Neural progenitor cell (in vitro differentiated cells): ENCODE measurements at regions not wholly inside any gene's neighbourhood (a gene's known extent, or its start where the extent isn't known, plus 50 kb on each side); places are given as distances from the start of the nearest gene placed in this dataset.

Experiments
- DNase-seq: peaks from one replicate; pipeline ENCODE4 v3.0.0-alpha.2; 2016; ENCODE audit warnings: low spot score
- H2AFZ ChIP-seq: fragments of 200-600 bp; sonication (generic); replicated peaks from 2 replicates; pipeline ENCODE4 v1.6.1; 2016; ENCODE audit warnings: antibody characterized with exemption
- H3F3A ChIP-seq: fragments of 200-600 bp; sonication (generic); 2 replicates; pipeline ENCODE4 v1.6.1; 2016; ENCODE audit warnings: antibody characterized with exemption, low read depth
- H3K27ac ChIP-seq: fragments of 200-600 bp; sonication (generic); 2 replicates; pipeline ENCODE4 v1.5.1; 2016; ENCODE audit warnings: mild to moderate bottlenecking
- H3K27me3 ChIP-seq: fragments of 200-600 bp; sonication (generic); 2 replicates; pipeline ENCODE4 v1.6.1; 2016; ENCODE audit warnings: mild to moderate bottlenecking, moderate library complexity
- H3K36me3 ChIP-seq: fragments of 200-600 bp; sonication (generic); 2 replicates; pipeline ENCODE4 v1.5.1; 2016
- H3K4me1 ChIP-seq: fragments of 200-600 bp; sonication (generic); 2 replicates; pipeline ENCODE4 v1.6.1; 2016; ENCODE audit warnings: mixed run types
- H3K4me2 ChIP-seq: fragments of 200-600 bp; sonication (generic); 2 replicates; pipeline ENCODE4 v1.6.1; 2016
- H3K4me3 ChIP-seq: fragments of 200-600 bp; sonication (generic); 2 replicates; pipeline ENCODE4 v1.5.1; 2016
- H3K79me2 ChIP-seq: fragments of 200-600 bp; sonication (generic); 2 replicates; pipeline ENCODE4 v1.6.1; 2016; ENCODE audit warnings: low read depth
- H3K9ac ChIP-seq: fragments of 200-600 bp; sonication (generic); 2 replicates; pipeline ENCODE4 v1.6.1; 2016
- H3K9me3 ChIP-seq: fragments of 200-600 bp; sonication (generic); 2 replicates; pipeline ENCODE4 v1.5.1; 2016; ENCODE audit warnings: low read depth
- H4K20me1 ChIP-seq: fragments of 200-600 bp; sonication (generic); 2 replicates; pipeline ENCODE4 v1.6.1; 2016; ENCODE audit warnings: low read depth
- H3K27ac Mint-ChIP-seq: 3 replicates; pipeline ENCODE4 v1.8.0; 2021; ENCODE audit warnings: mixed read lengths
- H3K27me3 Mint-ChIP-seq: 2 replicates; pipeline ENCODE4 v1.8.0; 2022; ENCODE audit warnings: low read depth, mild to moderate bottlenecking, inconsistent platforms, moderate library complexity, mixed read lengths; ENCODE audit not compliant: insufficient read depth
- H3K36me3 Mint-ChIP-seq: 3 replicates; pipeline ENCODE4 v1.8.0; 2021; ENCODE audit warnings: mixed read lengths
- H3K4me1 Mint-ChIP-seq: 3 replicates; pipeline ENCODE4 v1.8.0; 2021; ENCODE audit warnings: mixed read lengths
- H3K4me3 Mint-ChIP-seq: 3 replicates; pipeline ENCODE4 v1.8.0; 2021; ENCODE audit warnings: mild to moderate bottlenecking, moderate library complexity, mixed read lengths
- H3K9me3 Mint-ChIP-seq: 3 replicates; pipeline ENCODE4 v1.8.0; 2020; ENCODE audit warnings: mixed read lengths
- CTCF ChIP-seq: fragments of 200-600 bp; sonication (generic); IDR thresholded peaks from 2 replicates; pipeline ENCODE4 v1.5.1; 2017; ENCODE audit warnings: antibody characterized with exemption, mild to moderate bottlenecking
- EZH2 ChIP-seq: fragments of 200-600 bp; sonication (generic); IDR thresholded peaks from 2 replicates; pipeline ENCODE4 v1.6.1; 2017; ENCODE audit warnings: antibody characterized with exemption, mild to moderate bottlenecking, moderate library complexity
- EZH2phosphoT487 ChIP-seq: fragments of 200-600 bp; sonication (generic); IDR thresholded peaks from 2 replicates; pipeline ENCODE4 v1.6.1; 2017; ENCODE audit warnings: antibody characterized with exemption

- Histone ChIP-seq H3K4me3 (no peak overlapping the region), H3K27ac (no peak overlapping the region), H4K20me1 (no peaks in the 10 kb centered on the region), H3K27me3 (no peaks in the 10 kb centered on the region), H3F3A (no peaks in the 10 kb centered on the region), H3K79me2 (no peaks in the 10 kb centered on the region), H3K4me1 (no peaks in the 10 kb centered on the region), H2AFZ (no peak overlapping the region), H3K9me3 (no peaks in the 10 kb centered on the region), H3K36me3 (no peaks in the 10 kb centered on the region), H3K9ac (no peak overlapping the region), H3K4me2 (no peak overlapping the region)
- Mint-ChIP-seq H3K4me1 (no peaks in the 10 kb centered on the region), H3K27me3 (no peaks in the 10 kb centered on the region), H3K36me3 (no peaks in the 10 kb centered on the region), H3K27ac (no peak overlapping the region), H3K9me3 (no peaks in the 10 kb centered on the region), H3K4me3 (no peak overlapping the region)
- TF ChIP-seq CTCF (no peak), EZH2phosphoT487 (no peak), EZH2 (no peak)
- DNase-seq = no peak
These were observed 502.1 kb upstream of the RASGRP1 start for GRCh38 chr15:39066677-39067076.

- H4K20me1 ChIP-seq = no peaks in the 10 kb centered on the region
- no peaks in the 10 kb centered on the region for H3K36me3 ChIP-seq
- H3K9me3 ChIP-seq = no peaks in the 10 kb centered on the region
- TF ChIP-seq EZH2 = no peak
- no peak for TF ChIP-seq CTCF
- TF ChIP-seq EZH2phosphoT487 = no peak
- no peak overlapping the region for H3K9ac ChIP-seq
- H3K4me2 ChIP-seq = no peak overlapping the region
- Mint-ChIP-seq H3K36me3 (no peaks in the 10 kb centered on the region), H3K4me3 (no peak overlapping the region), H3K9me3 (no peaks in the 10 kb centered on the region), H3K27me3 (peaks cover 4% of the 10 kb centered on the region), H3K27ac (no peak overlapping the region), H3K4me1 (no peaks in the 10 kb centered on the region)
- no peaks in the 10 kb centered on the region for H3K27me3 ChIP-seq
- H3F3A ChIP-seq = no peaks in the 10 kb centered on the region
- no peak for DNase-seq
- no peaks in the 10 kb centered on the region for H3K79me2 ChIP-seq
- no peak overlapping the region for H3K27ac ChIP-seq
- H3K4me1 ChIP-seq = no peaks in the 10 kb centered on the region
- no peak overlapping the region for H2AFZ ChIP-seq
- H3K4me3 ChIP-seq = no peak overlapping the region
These were observed 506.4 kb upstream of the THBS1 start for GRCh38 chr15:39074341-39074985.

- Histone ChIP-seq H3K79me2 (no peaks in the 10 kb centered on the region), H3K4me3 (no peak overlapping the region), H4K20me1 (no peaks in the 10 kb centered on the region), H2AFZ (no peak overlapping the region), H3K27ac (no peak overlapping the region), H3K9ac (no peak overlapping the region), H3K9me3 (no peaks in the 10 kb centered on the region), H3K4me1 (no peaks in the 10 kb centered on the region), H3F3A (no peaks in the 10 kb centered on the region), H3K36me3 (no peaks in the 10 kb centered on the region), H3K4me2 (no peak overlapping the region), H3K27me3 (no peaks in the 10 kb centered on the region)
- Mint-ChIP-seq H3K4me1 (no peaks in the 10 kb centered on the region), H3K4me3 (no peak overlapping the region), H3K27ac (no peak overlapping the region), H3K36me3 (no peaks in the 10 kb centered on the region), H3K27me3 (peaks cover 4% of the 10 kb centered on the region), H3K9me3 (no peaks in the 10 kb centered on the region)
- no peak for TF ChIP-seq EZH2phosphoT487
- TF ChIP-seq CTCF = no peak
- no peak for TF ChIP-seq EZH2
- DNase-seq = no peak
These were observed 505.6 kb upstream of the THBS1 start for GRCh38 chr15:39075311-39075710.
